NAMALWA (cell line): ENCODE measurements at regions not wholly inside any gene's neighbourhood (a gene's known extent, or its start where the extent isn't known, plus 50 kb on each side); places are given as distances from the start of the nearest gene placed in this dataset.
"Not testable (repeated sequence)": the region's sequence is repeated elsewhere in the genome, so short reads cannot be mapped to it uniquely, and the experiment has no call there.

Source experiments
- DNase-seq: peaks from one replicate; pipeline ENCODE4 v3.0.0-alpha.2; 2015; ENCODE audit warnings: low spot score

- no peak for DNase-seq
These were observed 90.7 kb downstream of the GPR88 start for GRCh38 chr1:100628631-100629081.

GRCh38 chr1:100629391-100629790 is 90.2 kb upstream of the VCAM1 start:
- no peak for DNase-seq

- DNase-seq, result no peak
These were observed 88.5 kb upstream of the VCAM1 start for GRCh38 chr1:100631015-100631551.

GRCh38 chr1:100642826-100643225 is 76.7 kb upstream of the VCAM1 start:
- DNase-seq, result no peak

GRCh38 chr1:100643471-100644196 is 75.9 kb upstream of the VCAM1 start:
- DNase-seq, result no peak

GRCh38 chr1:100646001-100646400 is 73.5 kb upstream of the VCAM1 start:
- DNase-seq, result no peak

GRCh38 chr1:100649146-100649545 is 70.4 kb upstream of the VCAM1 start:
- no peak for DNase-seq

- no peak for DNase-seq
These were observed 61.4 kb upstream of the VCAM1 start for GRCh38 chr1:100657876-100658715.

- no peak for DNase-seq
These were observed 60.9 kb upstream of the VCAM1 start for GRCh38 chr1:100658716-100659026.

- DNase-seq, result no peak
These were observed 58.4 kb upstream of the VCAM1 start for GRCh38 chr1:100661176-100661575.

- not testable (repeated sequence) for DNase-seq
These were observed 51.0 kb upstream of the VCAM1 start for GRCh38 chr1:100668494-100668893.
